PC-9 (cell line): ENCODE measurements at regions not wholly inside any gene's neighbourhood (a gene's known extent, or its start where the extent isn't known, plus 50 kb on each side); places are given as distances from the start of the nearest gene placed in this dataset.

Source experiments
- CTCF ChIP-seq: fragments of 200-600 bp; sonication (generic); conservative IDR thresholded peaks from 2 replicates; pipeline ENCODE4 v1.6.1; 2017; ENCODE audit warnings: mixed run types, antibody characterized with exemption, mild to moderate bottlenecking, moderate library complexity
- EZH2 ChIP-seq: fragments of 200-600 bp; sonication (generic); IDR thresholded peaks from 2 replicates; pipeline ENCODE4 v1.8.0; 2017; ENCODE audit warnings: antibody characterized with exemption, low read depth

- TF ChIP-seq CTCF (no peak), EZH2 (no peak)
These were observed 65.1 kb upstream of the TSC22D2 start for GRCh38 chr3:150342896-150343467.
